ENCODE measurements at regions not wholly inside any gene's neighbourhood (a gene's known extent, or its start where the extent isn't known, plus 50 kb on each side); places are given as distances from the start of the nearest gene placed in this dataset.

DNA sequence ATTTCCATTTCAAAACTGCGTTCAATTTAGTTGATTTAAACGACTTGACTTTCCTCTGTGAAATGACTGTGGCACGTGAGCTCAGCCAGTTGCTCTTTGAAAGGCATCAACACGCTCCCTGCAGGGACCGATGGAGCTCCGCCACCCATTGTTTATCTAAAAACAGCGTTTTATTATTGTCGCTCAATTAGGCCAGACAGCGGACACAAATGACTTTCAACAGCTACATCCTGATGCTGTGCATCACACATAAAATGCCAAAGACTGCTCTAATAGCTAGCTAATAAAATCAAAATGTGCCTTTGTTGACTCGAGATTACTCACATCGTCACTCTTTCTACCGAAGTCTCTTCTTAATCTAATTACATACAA is 332.5 kb downstream of the CD83 start:
- TF ChIP-seq POLR2A (IDR thresholded peaks at IDR 0.05), result no peak
- TF ChIP-seq, protein P1, sequence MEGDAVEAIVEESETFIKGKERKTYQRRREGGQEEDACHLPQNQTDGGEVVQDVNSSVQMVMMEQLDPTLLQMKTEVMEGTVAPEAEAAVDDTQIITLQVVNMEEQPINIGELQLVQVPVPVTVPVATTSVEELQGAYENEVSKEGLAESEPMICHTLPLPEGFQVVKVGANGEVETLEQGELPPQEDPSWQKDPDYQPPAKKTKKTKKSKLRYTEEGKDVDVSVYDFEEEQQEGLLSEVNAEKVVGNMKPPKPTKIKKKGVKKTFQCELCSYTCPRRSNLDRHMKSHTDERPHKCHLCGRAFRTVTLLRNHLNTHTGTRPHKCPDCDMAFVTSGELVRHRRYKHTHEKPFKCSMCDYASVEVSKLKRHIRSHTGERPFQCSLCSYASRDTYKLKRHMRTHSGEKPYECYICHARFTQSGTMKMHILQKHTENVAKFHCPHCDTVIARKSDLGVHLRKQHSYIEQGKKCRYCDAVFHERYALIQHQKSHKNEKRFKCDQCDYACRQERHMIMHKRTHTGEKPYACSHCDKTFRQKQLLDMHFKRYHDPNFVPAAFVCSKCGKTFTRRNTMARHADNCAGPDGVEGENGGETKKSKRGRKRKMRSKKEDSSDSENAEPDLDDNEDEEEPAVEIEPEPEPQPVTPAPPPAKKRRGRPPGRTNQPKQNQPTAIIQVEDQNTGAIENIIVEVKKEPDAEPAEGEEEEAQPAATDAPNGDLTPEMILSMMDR (IDR thresholded peaks at IDR 0.05), result no peak
